GM18873 (cell line): ENCODE measurements at regions not wholly inside any gene's neighbourhood (a gene's known extent, or its start where the extent isn't known, plus 50 kb on each side); places are given as distances from the start of the nearest gene placed in this dataset.

Source experiments
- ATAC-seq: cut with Tn5 transposase; IDR thresholded peaks from one replicate; pipeline ENCODE4 v1.9.1; 2021; ENCODE audit warnings: mild to moderate bottlenecking, moderate library complexity, moderate number of reproducible peaks; ENCODE audit not compliant: unreplicated experiment, low FRiP score

DNA sequence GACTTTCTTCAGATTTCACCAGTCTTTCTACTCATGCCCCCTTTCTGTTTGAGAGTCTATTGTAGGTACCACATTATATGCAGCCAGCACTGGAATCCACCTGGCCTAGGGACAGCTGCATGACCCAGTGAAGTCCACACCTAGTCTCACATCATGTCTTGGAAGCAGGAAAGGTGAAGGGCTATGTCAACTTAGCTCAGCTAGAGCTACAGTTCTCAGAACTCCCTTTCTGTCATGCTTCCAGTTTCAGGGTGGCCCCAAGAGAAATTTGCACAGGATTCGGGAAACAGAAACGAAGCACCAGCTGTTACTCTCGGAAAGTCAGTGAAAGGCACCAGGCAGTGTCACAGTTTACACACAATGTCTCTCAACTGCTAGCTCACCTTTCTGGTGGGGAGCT lies 51.6 kb upstream of the NLRP1 start:
- no peak for ATAC-seq

DNA sequence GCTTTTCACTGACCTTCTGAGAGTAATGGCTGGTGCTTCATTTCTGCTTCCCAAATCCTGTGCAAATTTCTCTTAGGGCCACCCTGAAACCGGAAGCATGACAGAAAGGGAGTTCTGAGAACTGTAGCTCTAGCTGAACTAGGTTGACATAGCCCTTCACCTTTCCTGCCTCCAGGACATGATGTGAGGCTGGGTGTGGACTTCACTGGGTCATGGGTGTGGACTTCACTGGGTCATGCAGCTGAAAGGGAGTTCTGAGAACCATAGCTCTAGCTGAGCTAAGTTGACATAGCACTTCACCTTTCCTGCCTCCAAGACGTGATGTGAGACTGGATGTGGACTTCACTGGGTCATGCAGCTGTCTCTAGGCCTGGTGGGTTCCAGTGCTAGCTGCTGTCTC lies 54.3 kb upstream of the NLRP1 start:
- no peak for ATAC-seq

DNA sequence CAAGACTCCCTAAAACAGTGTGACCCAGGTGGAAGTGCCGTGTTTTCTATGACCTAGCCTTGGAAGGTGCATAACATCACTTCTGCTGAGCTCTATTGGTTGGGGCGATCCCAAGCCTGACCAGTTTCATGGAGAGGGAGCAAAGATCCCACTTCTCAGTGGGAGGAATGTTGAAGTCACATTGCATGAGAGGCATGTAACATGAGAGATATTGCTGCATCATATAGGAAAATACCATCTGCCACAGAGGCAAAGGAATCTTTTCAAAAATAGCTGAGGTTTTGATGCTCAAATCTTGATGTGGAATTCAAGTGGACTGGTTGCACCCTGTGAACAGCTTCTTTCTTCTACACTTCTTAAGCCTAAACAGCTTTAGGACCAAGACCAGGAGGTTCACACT lies 56.4 kb upstream of the NLRP1 start:
- no peak for ATAC-seq

DNA sequence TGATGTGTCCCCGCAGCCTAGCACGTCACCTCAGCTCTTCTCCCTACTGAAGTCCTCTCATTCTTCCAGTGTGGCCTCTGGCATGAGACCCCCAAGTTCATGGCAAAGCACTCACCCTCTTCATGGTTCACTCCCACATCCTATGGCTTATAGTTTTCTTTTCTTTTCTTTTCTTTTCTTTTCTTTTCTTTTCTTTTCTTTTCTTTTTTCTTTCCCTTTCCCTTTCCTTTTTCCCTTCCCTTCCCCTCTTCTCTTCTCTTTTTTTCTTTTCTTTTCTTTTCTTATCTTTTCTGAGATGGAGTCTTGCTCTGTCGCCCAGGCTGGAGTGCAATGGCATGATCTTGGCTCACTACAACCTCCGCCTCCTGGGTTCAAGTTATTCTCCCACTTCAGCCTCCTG lies 58.4 kb upstream of the NLRP1 start:
- ATAC-seq = no peak

DNA sequence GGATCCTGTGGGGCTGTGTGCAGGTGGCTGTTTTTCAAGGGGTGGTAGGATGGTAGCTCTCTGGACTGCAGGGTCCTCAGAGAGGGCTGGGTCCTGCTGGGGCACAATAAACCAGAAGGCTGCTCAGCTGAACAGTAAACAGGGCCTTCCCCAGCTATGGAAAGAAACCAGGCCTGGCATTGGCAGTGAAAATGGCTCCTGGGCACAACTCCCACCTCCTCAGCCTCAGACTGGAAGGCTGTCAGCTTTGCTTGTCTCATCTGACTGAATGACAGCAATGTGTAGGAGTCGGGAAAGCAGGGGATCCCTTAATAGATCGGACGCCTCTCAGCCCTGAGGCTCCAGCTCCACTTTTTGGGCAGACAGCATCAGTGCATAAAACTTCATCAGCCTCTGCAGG lies 59.8 kb upstream of the NLRP1 start:
- no peak for ATAC-seq

DNA sequence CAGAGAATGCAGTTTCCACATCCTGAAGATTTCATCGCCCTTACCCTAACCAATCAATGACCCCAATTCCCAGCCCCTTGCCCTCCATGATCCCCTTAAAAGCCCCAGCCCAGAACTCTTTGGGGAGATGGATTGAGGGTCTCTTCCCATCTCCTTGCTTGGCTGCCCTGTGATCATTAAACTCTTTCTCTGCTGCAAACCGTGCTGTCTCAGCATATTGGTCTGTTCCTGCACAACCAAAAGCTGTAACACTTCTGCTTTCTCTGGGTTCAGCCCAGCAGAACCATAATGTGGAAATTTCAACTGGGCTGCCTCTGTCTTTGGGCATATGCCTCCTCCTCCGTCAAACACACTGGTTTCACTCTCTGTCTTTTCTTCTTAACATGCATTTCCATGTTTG lies 67.0 kb upstream of the NLRP1 start:
- ATAC-seq = no peak

DNA sequence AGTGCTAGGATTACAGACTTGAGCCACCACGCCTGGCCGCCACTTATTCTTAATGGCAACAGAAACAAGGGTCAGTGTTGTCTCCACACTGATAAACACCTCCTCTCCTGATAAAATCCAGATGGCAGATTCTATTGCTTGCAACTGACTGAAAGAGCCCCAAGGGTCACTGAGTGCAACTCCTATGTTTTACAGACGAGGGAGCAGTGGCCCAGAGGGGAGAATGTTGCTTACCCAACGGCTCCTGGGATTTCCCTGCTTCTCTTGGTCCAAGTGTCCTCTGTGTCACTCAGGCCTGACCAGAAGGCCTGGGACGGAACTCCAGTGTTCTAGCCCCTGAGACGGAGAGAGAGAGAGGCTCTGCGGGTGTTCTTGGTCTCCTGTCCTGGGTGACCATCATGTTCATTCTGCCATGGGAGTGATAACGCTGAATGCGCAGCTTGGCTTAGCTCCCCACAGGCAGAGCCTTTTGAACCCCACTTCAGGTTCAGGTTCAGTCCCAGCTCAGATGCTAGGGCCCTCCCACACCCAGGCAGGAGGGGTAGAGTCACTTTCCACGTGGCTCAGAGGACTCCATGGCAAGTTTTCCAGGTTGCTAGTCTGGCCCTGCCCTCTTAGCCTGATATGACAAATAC lies 77.3 kb upstream of the NLRP1 start:
- no peak for ATAC-seq

DNA sequence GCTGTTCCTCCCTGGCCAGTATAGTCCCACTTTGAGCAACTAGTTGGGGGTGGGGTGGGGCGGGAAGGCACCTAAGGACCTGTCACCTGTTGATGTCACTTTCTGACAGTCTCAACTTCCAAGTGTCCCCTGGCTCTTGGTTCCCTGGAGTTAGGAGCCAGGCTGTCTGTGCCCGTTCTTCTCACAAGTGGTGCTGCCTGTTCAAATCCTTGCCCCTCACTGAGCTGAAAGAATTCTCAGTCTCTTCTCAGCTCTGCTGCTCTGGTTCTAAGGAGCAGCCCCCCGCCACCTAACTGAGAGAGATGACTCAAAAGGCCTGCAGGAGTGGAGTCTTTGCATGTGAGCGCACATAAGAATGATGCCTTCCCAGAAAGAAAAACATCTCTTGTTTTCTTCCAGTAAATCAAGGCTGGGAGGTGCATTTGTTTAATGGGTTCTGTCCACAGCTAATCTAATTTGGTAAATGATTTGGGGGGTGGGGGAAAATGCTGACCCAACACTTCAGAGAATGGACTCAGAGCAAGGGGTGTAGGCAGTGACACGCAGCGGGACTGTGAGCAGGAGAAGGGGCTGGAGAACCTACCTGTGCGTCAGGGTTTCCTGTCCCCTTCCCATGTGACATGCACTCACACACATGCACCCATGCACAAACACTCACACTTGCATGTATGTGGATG lies 78.2 kb upstream of the NLRP1 start:
- no peak for ATAC-seq

DNA sequence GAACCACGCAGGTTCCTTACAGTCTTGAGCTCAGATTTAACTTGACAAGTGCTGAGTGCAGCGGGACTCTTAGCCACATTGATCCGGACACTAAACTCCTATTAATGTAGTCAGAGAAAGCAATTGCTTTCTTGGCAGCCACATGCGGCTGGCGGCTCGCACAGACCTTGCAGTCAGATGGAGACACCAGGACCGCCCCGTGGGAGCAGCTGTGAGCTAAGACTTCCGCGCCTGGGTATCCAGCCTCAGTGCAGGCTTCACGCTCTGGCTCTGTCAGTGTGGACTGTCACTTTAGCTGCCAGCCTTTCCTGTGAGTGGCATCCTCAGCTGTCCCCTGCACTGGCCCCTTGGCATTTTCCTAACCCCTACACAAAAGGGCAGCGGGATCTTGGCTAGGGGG lies 80.9 kb upstream of the NLRP1 start:
- ATAC-seq = no peak

DNA sequence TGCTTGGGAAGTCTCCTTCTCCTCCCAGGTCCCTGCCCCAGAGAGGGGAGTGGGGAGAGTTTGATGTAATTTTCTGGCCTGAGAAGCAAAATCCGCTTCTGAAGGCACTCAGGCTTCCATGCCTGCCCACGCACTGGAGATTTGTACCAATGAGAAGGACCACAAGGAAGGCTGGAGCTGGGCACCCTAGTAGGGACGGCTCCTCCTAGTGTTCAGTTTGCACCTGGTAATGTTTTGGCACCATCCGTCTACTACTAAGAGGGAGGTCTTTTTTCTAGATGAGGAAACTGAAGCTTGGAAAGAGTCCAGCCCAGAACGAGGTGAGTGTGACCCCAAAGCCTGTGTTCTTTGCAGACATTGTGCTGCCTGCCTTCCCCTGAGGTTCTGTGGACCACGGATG lies 83.6 kb upstream of the NLRP1 start:
- no peak for ATAC-seq

DNA sequence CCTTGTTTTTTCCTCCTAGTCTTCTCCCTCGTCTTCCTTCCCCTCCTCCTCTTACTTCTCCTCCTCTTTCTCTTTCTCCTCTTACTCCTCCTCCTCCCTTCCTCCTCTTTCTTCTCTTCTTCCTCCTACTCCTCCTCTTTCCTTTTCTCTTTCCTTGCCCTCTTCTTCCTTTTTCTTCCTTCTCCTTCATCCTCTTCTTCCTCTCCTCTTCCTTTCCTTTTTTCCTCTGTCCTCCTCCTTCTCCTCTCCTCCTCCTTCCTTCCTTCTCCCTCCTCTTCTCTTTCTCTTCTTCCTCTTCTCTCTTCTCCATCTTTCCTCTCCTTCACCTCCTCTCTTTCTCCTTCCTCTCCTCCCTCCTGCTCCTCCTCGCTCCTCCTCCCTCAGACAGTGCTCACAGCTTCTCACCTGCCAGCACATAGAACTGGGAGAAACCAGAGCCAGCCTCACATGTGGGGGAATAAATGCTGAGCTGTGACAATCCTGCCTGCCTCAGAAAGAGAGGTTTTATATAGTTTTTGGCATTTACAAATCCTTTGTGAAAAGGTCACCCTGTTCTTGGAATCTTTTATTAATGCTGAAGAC lies 84.3 kb upstream of the NLRP1 start:
- no peak for ATAC-seq

DNA sequence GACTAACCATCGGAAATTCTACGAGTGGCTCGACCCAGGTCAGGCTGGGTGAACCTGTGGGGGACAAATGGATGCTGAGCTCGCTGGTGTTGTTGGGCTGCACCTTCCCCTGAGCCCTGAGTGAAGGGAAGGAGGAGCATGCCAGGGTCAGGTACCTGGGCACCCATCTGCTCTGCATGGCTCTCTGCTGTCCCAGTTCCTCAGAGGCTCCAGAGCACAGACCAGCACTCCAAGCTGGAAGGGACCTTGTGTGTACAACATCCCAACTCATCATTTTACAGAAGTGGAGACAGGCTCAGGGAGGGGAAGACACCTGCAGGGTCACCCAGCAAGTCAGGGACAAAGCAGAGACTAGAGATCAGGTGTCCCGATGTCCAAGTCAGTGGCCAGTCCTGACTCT lies 84.9 kb upstream of the NLRP1 start:
- no peak for ATAC-seq

DNA sequence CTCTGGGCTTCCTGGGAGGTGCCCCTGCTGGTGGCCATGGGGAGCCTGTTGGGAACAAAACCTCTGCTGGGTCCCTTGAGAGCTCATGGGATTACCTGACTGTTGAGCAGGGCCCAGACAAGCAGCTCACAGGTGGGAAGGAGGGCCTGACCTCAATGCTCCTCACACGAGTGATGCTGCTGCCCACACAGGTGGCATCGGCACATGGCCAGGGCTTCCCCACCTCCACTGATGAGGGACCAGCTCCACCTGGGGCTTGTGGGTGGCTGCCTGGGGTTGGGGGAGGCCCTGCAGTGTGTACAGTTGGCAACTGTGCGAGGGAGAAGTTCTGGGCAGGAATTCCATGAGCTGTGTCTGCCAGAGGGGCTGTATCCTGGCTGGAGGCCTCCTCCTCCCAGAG lies 87.8 kb upstream of the NLRP1 start:
- ATAC-seq = no peak

DNA sequence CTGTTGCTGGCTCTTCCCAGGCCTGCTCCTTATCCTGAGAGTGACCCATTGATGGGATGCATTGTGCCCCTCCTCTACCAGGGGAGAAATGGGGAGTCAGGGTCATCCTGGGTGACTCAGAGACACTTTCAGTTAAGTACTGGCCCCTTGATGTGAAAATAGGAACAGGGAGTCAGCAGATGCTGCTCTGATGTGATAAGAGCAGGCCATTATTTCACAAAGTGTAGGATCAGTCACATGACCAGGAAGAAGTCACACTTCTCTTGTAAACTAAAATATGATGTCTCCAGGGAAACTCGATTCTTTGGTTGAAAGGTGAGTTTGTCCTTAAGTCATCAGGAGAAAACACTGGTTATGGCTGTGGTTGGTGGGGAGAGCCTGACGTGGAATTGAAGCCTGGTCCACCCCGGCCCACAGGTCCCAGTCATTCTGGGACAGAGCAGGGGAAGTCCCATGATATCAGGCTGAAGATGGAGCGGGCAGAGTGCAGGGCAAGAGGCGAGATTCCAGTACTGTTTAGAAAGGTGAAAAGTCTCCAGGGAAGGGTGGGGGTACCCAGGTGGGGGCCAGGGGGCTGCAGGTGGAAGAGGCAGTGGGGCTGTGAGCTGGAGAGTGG lies 88.6 kb upstream of the NLRP1 start:
- ATAC-seq = no peak

DNA sequence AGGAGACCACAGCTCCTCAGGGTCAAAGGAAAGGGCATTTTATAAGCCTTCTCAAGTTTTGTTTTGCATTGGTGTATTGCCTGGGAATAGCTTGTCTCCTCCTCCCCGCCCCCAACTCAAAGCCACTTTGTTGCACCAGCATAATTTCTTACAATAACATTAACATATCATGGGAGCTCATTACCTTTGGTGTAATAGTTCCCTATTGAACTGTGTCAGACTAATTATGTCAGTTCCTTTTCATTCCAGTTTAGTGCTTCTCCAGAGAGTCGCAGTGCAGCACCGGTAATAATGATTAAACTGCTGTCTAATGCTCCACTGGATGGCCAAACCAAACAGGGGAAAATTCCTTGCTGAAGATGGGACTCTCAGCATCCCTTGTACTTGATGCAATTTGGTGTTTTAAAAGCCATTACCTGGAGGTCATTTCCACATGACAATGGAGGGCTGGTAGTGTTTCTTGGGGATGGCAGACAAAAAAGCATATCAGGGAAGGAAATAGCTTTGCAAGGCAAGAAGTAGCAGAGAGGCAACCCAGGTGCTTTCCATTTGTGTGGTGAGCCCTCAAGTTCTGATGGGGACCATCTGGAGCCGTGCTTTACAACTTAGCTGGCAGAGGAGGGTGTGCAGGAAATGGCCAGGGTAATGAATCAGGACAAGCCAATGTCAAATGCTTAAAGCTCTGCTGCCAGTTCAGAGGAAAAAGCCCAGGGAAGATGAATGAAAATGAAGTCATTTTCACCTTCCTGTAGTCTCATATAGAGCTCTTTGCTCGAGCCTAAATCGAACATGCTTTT lies 91.5 kb upstream of the NLRP1 start:
- ATAC-seq = no peak

DNA sequence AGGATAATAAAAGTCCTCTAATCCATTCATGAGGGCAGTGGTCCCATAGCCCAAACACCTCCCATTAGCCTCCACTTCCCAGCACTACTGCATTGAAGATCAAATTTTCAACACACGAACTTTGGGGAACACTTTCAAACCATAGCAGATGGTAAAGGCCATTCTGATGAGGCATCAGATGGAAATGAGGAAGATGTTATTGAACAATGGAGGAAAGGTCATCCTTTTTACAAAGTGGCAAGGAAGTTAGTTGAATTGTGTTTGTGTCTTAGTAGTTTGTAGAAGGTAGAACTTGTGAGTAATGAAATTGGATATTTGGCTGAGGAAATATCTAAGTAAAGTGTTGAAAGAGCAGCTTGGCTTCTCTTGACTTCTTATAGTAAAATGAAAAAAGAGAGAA lies 93.3 kb upstream of the NLRP1 start:
- no peak for ATAC-seq

DNA sequence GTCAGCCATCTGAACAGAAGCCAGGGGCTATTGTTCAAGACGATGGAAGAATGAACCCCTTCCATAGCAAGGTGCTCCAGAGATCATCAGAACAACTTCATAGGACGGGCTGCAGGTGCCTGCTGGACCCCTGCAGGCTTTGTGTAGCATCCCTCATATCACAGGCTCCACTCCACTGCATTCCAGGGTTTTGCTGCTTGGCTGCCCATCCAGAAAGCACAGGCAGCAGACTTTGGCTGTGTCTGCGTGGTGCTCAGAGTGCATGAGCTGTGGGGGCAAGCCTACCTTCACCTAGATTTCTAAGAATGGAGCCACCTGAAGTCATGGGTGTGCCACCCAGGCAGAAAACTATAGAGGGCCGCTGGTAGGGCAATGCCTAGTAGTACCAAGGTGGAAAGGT lies 93.9 kb upstream of the NLRP1 start:
- no peak for ATAC-seq

DNA sequence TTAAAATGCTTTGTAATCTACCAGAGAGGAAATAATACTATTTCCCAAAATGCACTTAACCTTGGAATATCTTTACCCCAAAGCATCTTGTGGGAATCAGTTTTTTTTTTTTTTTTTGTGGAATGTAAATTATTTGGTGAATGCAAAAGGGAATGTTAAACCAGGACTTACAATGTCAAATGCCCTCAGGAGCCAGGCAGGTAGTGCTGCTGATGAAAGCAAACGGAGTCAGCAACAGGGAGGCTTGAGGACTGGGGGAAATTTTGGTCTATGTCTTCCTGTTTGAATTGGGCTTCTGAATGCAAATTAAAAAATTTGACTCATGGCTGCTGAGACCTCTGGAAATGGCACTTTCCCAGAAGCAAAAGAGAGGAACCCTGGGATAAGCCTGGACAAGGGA lies 96.5 kb upstream of the NLRP1 start:
- ATAC-seq = no peak

DNA sequence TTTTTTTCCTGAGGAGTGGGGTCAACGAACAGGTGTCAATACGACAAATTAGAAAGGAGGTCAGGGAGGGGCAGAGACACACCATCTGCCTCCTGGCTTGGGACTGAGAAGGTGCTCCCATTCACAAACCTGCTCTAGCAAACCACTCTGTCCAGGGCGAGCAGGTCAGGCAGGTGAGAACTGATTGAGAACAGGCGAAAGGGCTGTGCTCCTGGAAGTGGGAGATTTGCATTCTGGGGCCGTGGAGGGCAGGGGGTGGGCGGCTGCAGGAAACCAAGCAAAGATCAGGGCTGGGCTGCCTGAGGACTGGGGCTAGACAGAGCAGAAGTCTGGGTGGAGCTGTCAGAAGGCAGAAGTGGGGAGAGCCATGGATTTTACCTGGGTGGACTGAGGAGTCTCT lies 98.9 kb upstream of the NLRP1 start:
- ATAC-seq = no peak

DNA sequence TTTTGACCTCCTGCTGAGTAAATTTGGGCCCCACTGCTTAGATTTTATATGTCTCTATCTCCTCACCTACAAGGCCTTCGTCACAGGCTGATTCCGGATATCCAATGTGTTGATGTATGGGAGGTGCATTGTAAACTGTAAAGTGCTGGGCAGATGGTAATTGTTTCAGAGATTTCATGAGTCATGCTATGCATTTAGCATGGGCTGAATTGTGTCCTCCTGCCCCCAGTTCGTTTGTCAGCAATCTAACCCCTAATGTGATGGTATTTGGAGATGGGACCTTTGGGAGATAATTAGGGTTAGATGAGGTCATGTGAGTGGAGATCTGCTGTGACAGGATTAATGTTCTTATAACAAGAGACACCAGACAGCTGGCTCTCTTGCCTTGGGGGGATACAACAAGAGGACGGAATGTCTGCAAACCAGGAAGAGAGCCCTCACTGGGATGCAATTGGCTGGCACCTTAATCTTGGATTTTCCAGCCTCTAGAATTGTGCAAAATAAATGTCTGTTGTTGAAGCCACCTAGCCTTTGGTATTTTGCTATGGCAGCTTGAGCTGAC lies 101.8 kb upstream of the NLRP1 start:
- no peak for ATAC-seq

DNA sequence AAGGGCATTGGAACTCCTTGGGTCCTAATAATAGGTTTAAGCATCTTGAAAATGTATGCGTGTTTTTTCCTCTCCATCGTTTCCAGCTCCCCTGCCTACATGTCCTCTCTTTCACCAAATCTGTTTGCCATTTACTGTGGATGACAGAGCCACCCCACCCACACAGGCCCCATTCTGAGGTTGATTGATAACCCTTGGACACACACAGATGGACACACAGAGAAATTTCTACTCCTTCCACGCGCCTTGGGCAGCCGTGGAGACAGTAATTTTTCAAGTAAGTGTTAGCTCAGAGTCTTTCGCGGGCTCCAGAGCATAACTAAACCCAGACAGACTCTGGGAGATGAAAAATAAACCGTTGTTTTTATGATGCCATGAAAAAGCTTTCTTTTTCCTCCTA lies 103.3 kb upstream of the NLRP1 start:
- no peak for ATAC-seq
